HG02759 (cell line): ENCODE measurements at regions not wholly inside any gene's neighbourhood (a gene's known extent, or its start where the extent isn't known, plus 50 kb on each side); places are given as distances from the start of the nearest gene placed in this dataset.
A peak's percentile ranks its signal among the peaks of the same experiment; 100 is the strongest.
"Not testable (repeated sequence)": the region's sequence is repeated elsewhere in the genome, so short reads cannot be mapped to it uniquely, and the experiment has no call there.

Source experiments
- ATAC-seq: cut with Tn5 transposase; IDR thresholded peaks from one replicate; pipeline ENCODE4 v1.9.1; 2021; ENCODE audit warnings: mild to moderate bottlenecking, moderate library complexity; ENCODE audit not compliant: unreplicated experiment

GRCh38 chr4:117014236-117014635 is 71.1 kb downstream of the TRAM1L1 start:
- no peak for ATAC-seq

- ATAC-seq, result no peak
Observed at GRCh38 chr4:117010671-117011070, 74.7 kb downstream of the TRAM1L1 start.

GRCh38 chr4:117001077-117001476 is 84.3 kb downstream of the TRAM1L1 start:
- peak; percentile 93 for ATAC-seq

- no peak for ATAC-seq
Observed at GRCh38 chr4:116982656-116983055, 102.7 kb downstream of the TRAM1L1 start.

GRCh38 chr4:116980436-116980835 is 104.9 kb downstream of the TRAM1L1 start:
- not testable (repeated sequence) for ATAC-seq

- no peak for ATAC-seq
Observed at GRCh38 chr4:116959045-116959444, 126.3 kb downstream of the TRAM1L1 start.

- ATAC-seq, result no peak
Observed at GRCh38 chr4:116953947-116954346, 131.4 kb downstream of the TRAM1L1 start.

GRCh38 chr4:116952530-116953136 is 132.7 kb downstream of the TRAM1L1 start:
- no peak for ATAC-seq

- no peak for ATAC-seq
Observed at GRCh38 chr4:116949856-116950255, 135.5 kb downstream of the TRAM1L1 start.

- no peak for ATAC-seq
Observed at GRCh38 chr4:116942315-116942714, 143.1 kb downstream of the TRAM1L1 start.

- ATAC-seq, result no peak
Observed at GRCh38 chr4:116930329-116930728, 155.0 kb downstream of the TRAM1L1 start.

- ATAC-seq, result no peak
Observed at GRCh38 chr4:116926631-116927295, 158.6 kb downstream of the TRAM1L1 start.

- no peak for ATAC-seq
Observed at GRCh38 chr4:116925900-116926457, 159.4 kb downstream of the TRAM1L1 start.

GRCh38 chr4:116923389-116923788 is 162.0 kb downstream of the TRAM1L1 start:
- no peak for ATAC-seq

- ATAC-seq, result no peak
Observed at GRCh38 chr4:116913451-116913850, 171.9 kb downstream of the TRAM1L1 start.

- ATAC-seq, result no peak
Observed at GRCh38 chr4:116906758-116907157, 178.6 kb downstream of the TRAM1L1 start.

- no peak for ATAC-seq
Observed at GRCh38 chr4:116899561-116899960, 185.8 kb downstream of the TRAM1L1 start.

- no peak for ATAC-seq
Observed at GRCh38 chr4:116885579-116885978, 199.8 kb downstream of the TRAM1L1 start.

- no peak for ATAC-seq
Observed at GRCh38 chr4:116882503-116882902, 202.9 kb downstream of the TRAM1L1 start.

GRCh38 chr4:116881077-116881476 is 204.3 kb downstream of the TRAM1L1 start:
- ATAC-seq, result peak; percentile 72

- ATAC-seq, result peak; percentile 58
Observed at GRCh38 chr4:116880625-116881024, 204.8 kb downstream of the TRAM1L1 start.

GRCh38 chr4:116878280-116878679 is 207.1 kb downstream of the TRAM1L1 start:
- ATAC-seq, result no peak
